ENCODE measurements at regions not wholly inside any gene's neighbourhood (a gene's known extent, or its start where the extent isn't known, plus 50 kb on each side); places are given as distances from the start of the nearest gene placed in this dataset.

GRCh38 chr18:56407646-56408180, 230.7 kb downstream of the TXNL1 start:
- no peaks in the 10 kb centered on the region for H3K27me3 Mint-ChIP-seq (ENCODE audit: low read depth)
- H3K36me3 Mint-ChIP-seq (ENCODE audit: low read depth): no peaks in the 10 kb centered on the region
- no peaks in the 10 kb centered on the region for H3K4me1 Mint-ChIP-seq
- H3K4me3 Mint-ChIP-seq: no peak overlapping the region
- no peaks in the 10 kb centered on the region for H3K9me3 Mint-ChIP-seq
- H3K27ac Mint-ChIP-seq: no peak overlapping the region
- no peak for TF ChIP-seq CTCF (IDR thresholded peaks at IDR 0.05; ENCODE audit: unreplicated experiment in 3 of 3)

- no peaks in the 10 kb centered on the region for H3K4me1 Mint-ChIP-seq
- no peaks in the 10 kb centered on the region for H3K36me3 Mint-ChIP-seq (ENCODE audit: low read depth)
- no peaks in the 10 kb centered on the region for H3K9me3 Mint-ChIP-seq
- no peaks in the 10 kb centered on the region for H3K27me3 Mint-ChIP-seq (ENCODE audit: low read depth)
- H3K4me3 Mint-ChIP-seq: no peak overlapping the region
- H3K27ac Mint-ChIP-seq: no peak overlapping the region
- TF ChIP-seq CTCF (IDR thresholded peaks at IDR 0.05; ENCODE audit: unreplicated experiment in 3 of 3): no peak
These were observed 235.4 kb downstream of the TXNL1 start for GRCh38 chr18:56402872-56403516.

GRCh38 chr18:56393870-56394269, 244.5 kb downstream of the TXNL1 start:
- no peaks in the 10 kb centered on the region for H3K9me3 Mint-ChIP-seq
- H3K4me3 Mint-ChIP-seq: no peak overlapping the region

GRCh38 chr18:56391931-56392590, 246.3 kb downstream of the TXNL1 start:
- H3K36me3 Mint-ChIP-seq (ENCODE audit: low read depth): no peaks in the 10 kb centered on the region
- H3K27ac Mint-ChIP-seq: no peak overlapping the region

More at GRCh38 chr18:56393870-56394269, 244.5 kb downstream of the TXNL1 start:
- Mint-ChIP-seq H3K36me3 (ENCODE audit: low read depth) (no peaks in the 10 kb centered on the region), H3K27ac (no peak overlapping the region), H3K4me1 (peaks cover 10% of the 10 kb centered on the region), H3K27me3 (ENCODE audit: low read depth) (peaks cover 4% of the 10 kb centered on the region)
- no peak for TF ChIP-seq CTCF (IDR thresholded peaks at IDR 0.05; ENCODE audit: unreplicated experiment in 3 of 3)

GRCh38 chr18:56390626-56391025, 247.8 kb downstream of the TXNL1 start:
- Mint-ChIP-seq H3K27ac (no peak overlapping the region), H3K4me1 (peaks cover 23% of the 10 kb centered on the region), H3K36me3 (ENCODE audit: low read depth) (no peaks in the 10 kb centered on the region), H3K27me3 (ENCODE audit: low read depth) (peaks cover 4% of the 10 kb centered on the region), H3K9me3 (no peaks in the 10 kb centered on the region), H3K4me3 (no peak overlapping the region)
- TF ChIP-seq CTCF (IDR thresholded peaks at IDR 0.05; ENCODE audit: unreplicated experiment in 3 of 3): no peak

More at GRCh38 chr18:56391931-56392590, 246.3 kb downstream of the TXNL1 start:
- Mint-ChIP-seq H3K27me3 (ENCODE audit: low read depth) (peaks cover 4% of the 10 kb centered on the region), H3K4me1 (peaks cover 17% of the 10 kb centered on the region), H3K9me3 (no peaks in the 10 kb centered on the region), H3K4me3 (no peak overlapping the region)
- TF ChIP-seq CTCF (IDR thresholded peaks at IDR 0.05; ENCODE audit: unreplicated experiment in 3 of 3): no peak

Measured in nephron (organoid).